H1 (cell line): ENCODE measurements at regions not wholly inside any gene's neighbourhood (a gene's known extent, or its start where the extent isn't known, plus 50 kb on each side); places are given as distances from the start of the nearest gene placed in this dataset.
"Not testable (repeated sequence)": the region's sequence is repeated elsewhere in the genome, so short reads cannot be mapped to it uniquely, and the experiment has no call there.

Source experiments
- CTCF ChIA-PET: fragments of 300-600 bp; sonication (Branson Sonifier 250); formaldehyde crosslinking; loops from one replicate; lab custom pipeline; 2021; ENCODE audit not compliant: partially characterized antibody; lab: Charles Lee
- POLR2A ChIA-PET: fragments of 300-600 bp; sonication (Branson Sonifier 250); formaldehyde crosslinking; loops from one replicate; lab custom pipeline; 2021; ENCODE audit warnings: inconsistent platforms; ENCODE audit not compliant: partially characterized antibody; lab: Charles Lee
- DNase-seq, 2 experiments: peaks; one replicate each; pipeline versions ENCODE4 v3.0.0 to v3.0.0-alpha.2; 2010 to 2022; ENCODE audit warnings: low spot score in 2 of 2, low read depth in 1 of 2, mixed read lengths in 1 of 2
- FAIRE-seq: peaks from 2 replicates; lab custom pipeline; 2011; peaks lifted over from hg19 to GRCh38; lab: Jason Lieb, UNC
- H2AFZ ChIP-seq: 2 replicates; pipeline ENCODE4 v1.8.1; 2012; ENCODE audit warnings: low read length, inconsistent platforms
- H2AK5ac ChIP-seq: 2 replicates; pipeline ENCODE4 v1.6.1; 2013; ENCODE audit warnings: low read depth, low read length
- H2BK120ac ChIP-seq: replicated peaks from 2 replicates; pipeline ENCODE3; 2013; ENCODE audit warnings: low read depth, low read length, inconsistent platforms
- H2BK12ac ChIP-seq: 2 replicates; pipeline ENCODE4 v1.6.1; 2013; ENCODE audit warnings: low read depth, low read length
- H2BK15ac ChIP-seq: 2 replicates; pipeline ENCODE4 v1.6.1; 2013; ENCODE audit warnings: low read length
- H2BK20ac ChIP-seq: 2 replicates; pipeline ENCODE4 v1.6.1; 2013; ENCODE audit warnings: low read length
- H2BK5ac ChIP-seq: 2 replicates; pipeline ENCODE4 v1.6.1; 2013; ENCODE audit warnings: low read depth, low read length
- H3K14ac ChIP-seq: 2 replicates; pipeline ENCODE4 v1.6.1; 2013; ENCODE audit warnings: inconsistent platforms; ENCODE audit not compliant: insufficient read length
- H3K18ac ChIP-seq: 2 replicates; pipeline ENCODE4 v1.6.1; 2013; ENCODE audit warnings: low read length; ENCODE audit errors: extremely low read depth
- H3K23ac ChIP-seq: 2 replicates; pipeline ENCODE4 v1.6.1; 2013; ENCODE audit warnings: inconsistent platforms; ENCODE audit not compliant: insufficient read length
- H3K23me2 ChIP-seq: 2 replicates; pipeline ENCODE4 v1.6.1; 2013; ENCODE audit warnings: low read depth, low read length
- H3K27ac ChIP-seq: 2 replicates; pipeline ENCODE4 v1.6.1; 2011; ENCODE audit warnings: low read depth, low read length, inconsistent platforms
- H3K27me3 ChIP-seq, 4 experiments: replicated peaks in 1 of 4; 1 replicate in 1 of 4; 2 replicates in 3 of 4; pipeline versions ENCODE4 v1.6.1 to v1.8.1; 2011 to 2013; ENCODE audit warnings: low read length in 3 of 4, mild to moderate bottlenecking in 3 of 4, inconsistent platforms in 2 of 4, mixed read lengths in 2 of 4, moderate library complexity in 1 of 4; ENCODE audit not compliant: control insufficient read depth in 3 of 4, insufficient read depth in 3 of 4; ENCODE audit errors: extremely low read depth in 1 of 4
- H3K36me3 ChIP-seq, 4 experiments: 2 replicates each; pipeline versions ENCODE4 v1.6.1 to v1.8.1; 2011 to 2013; ENCODE audit warnings: mild to moderate bottlenecking in 4 of 4, low read length in 3 of 4, moderate library complexity in 2 of 4, control low read depth in 1 of 4, inconsistent platforms in 1 of 4; ENCODE audit not compliant: insufficient read depth in 4 of 4, control insufficient read depth in 2 of 4
- H3K4ac ChIP-seq: replicated peaks from 2 replicates; pipeline ENCODE3; 2013; ENCODE audit warnings: low read length, low read depth, mixed read lengths, inconsistent platforms; ENCODE audit not compliant: insufficient read length
- H3K4me1 ChIP-seq, 4 experiments: replicated peaks in 1 of 4; 1 replicate in 1 of 4; 2 replicates in 3 of 4; pipeline versions ENCODE4 v1.6.1 to v1.8.1; 2011 to 2013; ENCODE audit warnings: low read length in 3 of 4, inconsistent platforms in 2 of 4, mixed read lengths in 1 of 4; ENCODE audit not compliant: insufficient read depth in 4 of 4, control insufficient read depth in 3 of 4
- H3K4me2 ChIP-seq, 2 experiments: 2 replicates each; pipeline versions ENCODE4 v1.6.1 to v1.8.1; 2011 to 2013; ENCODE audit warnings: low read depth in 2 of 2, low read length in 2 of 2, control low read depth in 1 of 2, inconsistent platforms in 1 of 2, mild to moderate bottlenecking in 1 of 2; ENCODE audit not compliant: insufficient read depth in 1 of 2
- H3K4me3 ChIP-seq, 4 experiments: fragments of 200-600, 300-600 bp in 1 of 4; sonication (generic), shearing (Covaris generic), sonication (Bioruptor Twin) in 1 of 4; 2 replicates each; pipeline versions ENCODE4 v1.5.1 to v1.8.1; 2011 to 2016; ENCODE audit warnings: low read length in 4 of 4, low read depth in 3 of 4, control low read depth in 2 of 4, inconsistent platforms in 2 of 4, mild to moderate bottlenecking in 2 of 4, mixed read lengths in 1 of 4, moderate library complexity in 1 of 4; ENCODE audit not compliant: insufficient read depth in 2 of 4; ENCODE audit errors: extremely low read depth in 1 of 4
- H3K56ac ChIP-seq: replicated peaks from 2 replicates; pipeline ENCODE3; 2013; ENCODE audit warnings: low read depth, mild to moderate bottlenecking, mixed read lengths, low read length, inconsistent platforms; ENCODE audit not compliant: insufficient read length
- H3K79me1 ChIP-seq: 2 replicates; pipeline ENCODE4 v1.6.1; 2013; ENCODE audit warnings: low read depth, low read length, control low read depth
- H3K79me2 ChIP-seq, 2 experiments: 2 replicates each; pipeline versions ENCODE4 v1.6.1 to v1.8.1; 2012 to 2013; ENCODE audit warnings: low read length in 2 of 2, mild to moderate bottlenecking in 2 of 2, inconsistent platforms in 1 of 2; ENCODE audit not compliant: insufficient read depth in 2 of 2, control insufficient read depth in 1 of 2
- H3K9ac ChIP-seq, 4 experiments: replicated peaks in 1 of 4; 1 replicate in 1 of 4; 2 replicates in 3 of 4; pipeline versions ENCODE4 v1.6.1 to v1.8.1; 2011 to 2013; ENCODE audit warnings: low read depth in 3 of 4, low read length in 3 of 4, control low read depth in 2 of 4, mild to moderate bottlenecking in 2 of 4, moderate library complexity in 2 of 4, inconsistent platforms in 1 of 4; ENCODE audit errors: extremely low read depth in 1 of 4
- H3K9me3 ChIP-seq, 2 experiments: 2 replicates each; pipeline versions ENCODE4 v1.6.1 to v1.8.1; 2012 to 2013; ENCODE audit warnings: mild to moderate bottlenecking in 2 of 2, moderate library complexity in 2 of 2, control low read depth in 1 of 2, inconsistent platforms in 1 of 2, low read depth in 1 of 2, low read length in 1 of 2, mixed read lengths in 1 of 2; ENCODE audit not compliant: insufficient read depth in 2 of 2
- H4K20me1 ChIP-seq, 2 experiments: replicated peaks in 1 of 2; 2 replicates each; pipeline versions ENCODE3 to v1.8.1; 2011 to 2013; ENCODE audit warnings: inconsistent platforms in 2 of 2, low read length in 2 of 2, mild to moderate bottlenecking in 1 of 2; ENCODE audit not compliant: insufficient read depth in 2 of 2, control insufficient read depth in 1 of 2
- H4K5ac ChIP-seq: 2 replicates; pipeline ENCODE4 v1.6.1; 2013; ENCODE audit warnings: low read length, low read depth, mixed read lengths, inconsistent platforms; ENCODE audit not compliant: insufficient read length
- H4K8ac ChIP-seq: 2 replicates; pipeline ENCODE4 v1.8.0; 2013; ENCODE audit warnings: mild to moderate bottlenecking, moderate library complexity, low read length, inconsistent platforms; ENCODE audit not compliant: insufficient read depth; ENCODE audit errors: extremely low read depth
- H4K91ac ChIP-seq: replicated peaks from 2 replicates; pipeline ENCODE3; 2013; ENCODE audit warnings: low read length, mixed read lengths, inconsistent platforms; ENCODE audit not compliant: insufficient read length
- CBX8 ChIP-seq: fragments of 300-800, 300-1000 bp; sonication (generic); IDR thresholded peaks from 2 replicates; pipeline ENCODE4 v1.7.1; 2016; ENCODE audit warnings: low read depth, low read length, borderline replicate concordance
- CHD1 ChIP-seq: IDR thresholded peaks from 2 replicates; pipeline ENCODE4 v1.6.1; 2012; ENCODE audit warnings: low read depth, low read length, improper control_type of control experiment
- WGBS, 2 experiments: shearing (Covaris generic) in 1 of 2; methylation state at CpG; one replicate each; pipeline versions ENCODE4 v1.1.6 to v1.1.7; 2013 to 2015; ENCODE audit warnings: low lambda C conversion rate in 2 of 2, mixed read lengths in 2 of 2, inconsistent platforms in 1 of 2, low coverage in 1 of 2, missing lambda C conversion rate in 1 of 2; ENCODE audit not compliant: insufficient replicate concordance in 2 of 2, insufficient coverage in 1 of 2, insufficient read length in 1 of 2; ENCODE audit errors: extremely low coverage in 1 of 2, missing lambda C conversion rate in 1 of 2; 5-methylcytosine and 5-hydroxymethylcytosine counted together

DNA sequence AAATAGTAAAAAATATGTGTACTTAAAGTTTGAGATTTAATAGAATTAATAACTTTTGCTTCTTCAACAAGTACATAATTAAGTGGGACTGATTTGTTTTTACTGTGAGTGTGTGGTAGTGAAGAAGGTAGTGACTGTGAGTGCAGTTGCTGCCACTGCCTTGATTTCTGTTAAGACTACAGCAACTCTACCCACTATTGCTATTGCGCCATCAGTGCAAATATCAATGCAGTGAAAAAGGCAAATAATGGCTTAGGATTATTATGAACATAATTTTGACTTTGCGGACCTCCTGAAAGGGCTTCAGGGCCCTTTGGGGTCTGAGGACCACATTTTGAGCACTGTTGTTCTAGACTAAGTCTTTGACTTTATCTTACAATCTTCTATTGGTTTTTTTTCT is 112.0 kb upstream of the PITX1 start:
- 0 out of 4 replicates have a peak, but pooled peaks cover 0 to 3% of the 10 kb centered on the region in 2 experiments for H3K9me3 ChIP-seq
- FAIRE-seq (no peak), DNase-seq (no peak)
- CTCF ChIA-PET = no interaction called here
- H3K23me2 ChIP-seq = no peaks in the 10 kb centered on the region
- no peak overlapping the region for H2BK20ac ChIP-seq
- no peak overlapping the region for H2BK5ac ChIP-seq
- no peak overlapping the region for H2AFZ ChIP-seq
- no peak overlapping the region for H3K4me2 ChIP-seq
- H4K20me1 ChIP-seq = no peaks in the 10 kb centered on the region
- no peak overlapping the region for H3K4ac ChIP-seq
- H3K27me3 ChIP-seq = no peaks in the 10 kb centered on the region
- H4K91ac ChIP-seq = no peak overlapping the region
- no peak overlapping the region for H2AK5ac ChIP-seq
- no peaks in the 10 kb centered on the region for H3K79me2 ChIP-seq
- H4K5ac ChIP-seq = no peak overlapping the region
- H3K4me3 ChIP-seq = no peak overlapping the region
- no peak overlapping the region for H4K8ac ChIP-seq
- no peak overlapping the region for H2BK15ac ChIP-seq
- no peak for TF ChIP-seq CBX8
- TF ChIP-seq CHD1 = no peak
- H3K36me3 ChIP-seq = no peaks in the 10 kb centered on the region
- WGBS, 2 experiments = 98% methylated on average over 2 of the region's 2 CpGs; no CpG with 5 or more reads in 1 of the 2 experiments
- H3K14ac ChIP-seq = no peak overlapping the region
- H3K27ac ChIP-seq = no peak overlapping the region
- no peak overlapping the region for H2BK120ac ChIP-seq
- peaks cover 0 to 6% (median 3%) of the 10 kb centered on the region in 4 experiments; a peak in 4 of 7 replicates for H3K4me1 ChIP-seq
- POLR2A ChIA-PET = no interaction called here
- no peaks in the 10 kb centered on the region for H3K79me1 ChIP-seq
- H3K9ac ChIP-seq = no peak overlapping the region
- no peak overlapping the region for H2BK12ac ChIP-seq
- no peak overlapping the region for H3K56ac ChIP-seq
- H3K18ac ChIP-seq = no peak overlapping the region
- no peak overlapping the region for H3K23ac ChIP-seq

DNA sequence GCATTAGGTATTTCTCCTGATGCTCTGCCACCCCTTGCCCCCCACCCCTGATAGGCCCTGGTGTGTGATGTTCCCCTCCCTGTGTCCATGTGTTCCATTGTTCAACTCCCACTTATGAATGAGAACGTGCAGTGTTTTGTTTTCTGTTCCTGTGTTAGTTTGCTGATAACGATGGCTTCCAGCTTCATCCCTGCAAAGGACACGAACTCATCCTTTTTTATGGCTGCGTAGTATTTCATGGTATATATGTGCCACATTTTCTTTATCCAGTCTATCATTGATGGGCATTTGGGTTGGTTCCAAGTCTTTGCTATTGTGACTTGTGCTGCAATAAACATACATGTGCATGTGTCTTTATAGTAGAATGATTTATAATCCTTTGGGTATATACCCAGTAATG is 109.7 kb upstream of the PITX1 start:
- H2BK15ac ChIP-seq, H3K79me2 ChIP-seq, CTCF ChIA-PET, H4K20me1 ChIP-seq, H4K5ac ChIP-seq, H3K23ac ChIP-seq, H3K4me1 ChIP-seq, H4K8ac ChIP-seq, H3K18ac ChIP-seq, H3K14ac ChIP-seq, H3K9ac ChIP-seq, H3K79me1 ChIP-seq, H2BK120ac ChIP-seq, H2BK12ac ChIP-seq, H3K27ac ChIP-seq, H2BK5ac ChIP-seq, H3K36me3 ChIP-seq, H3K27me3 ChIP-seq, H3K23me2 ChIP-seq, FAIRE-seq, DNase-seq, H4K91ac ChIP-seq, H3K4me3 ChIP-seq, H3K4ac ChIP-seq, H2AFZ ChIP-seq, POLR2A ChIA-PET, H2BK20ac ChIP-seq, H3K4me2 ChIP-seq, H3K9me3 ChIP-seq, H3K56ac ChIP-seq, H2AK5ac ChIP-seq: not testable (repeated sequence)
- WGBS, 2 experiments = 78% methylated on average over 4 of the region's 4 CpGs; no CpG with 5 or more reads in 1 of the 2 experiments
